ENCODE measurements at regions not wholly inside any gene's neighbourhood (a gene's known extent, or its start where the extent isn't known, plus 50 kb on each side); places are given as distances from the start of the nearest gene placed in this dataset.

- WGBS, 2 donors = 92 to 96% methylated on average over 2 of the region's 2 CpGs
- intact Hi-C loops (cut with DNase I) = no loop called here
- ATAC-seq (ENCODE audit: low FRiP score) (no peak), DNase-seq (no peak)
- no peaks in the 10 kb centered on the region for H3K27me3 ChIP-seq (ENCODE audit: control insufficient read depth in 1 of 2, insufficient read depth in 2 of 2, low read length in 1 of 2)
- H3K4me3 ChIP-seq (ENCODE audit: low read length in 2 of 2) = no peak overlapping the region
- no peaks in the 10 kb centered on the region for H3K36me3 ChIP-seq (ENCODE audit: control insufficient read depth in 1 of 2, insufficient read depth in 2 of 2, low read length in 1 of 2)
- peaks cover 1% of the 10 kb centered on the region for H3K9me3 ChIP-seq (ENCODE audit: control insufficient read depth, low read length)
- H3K4me1 ChIP-seq (ENCODE audit: control insufficient read depth in 1 of 2, insufficient read depth in 2 of 2, low read length in 2 of 2) = peaks cover 0 to 2% of the 10 kb centered on the region in 2 donors
- no peak overlapping the region for H3K27ac ChIP-seq (ENCODE audit: low read depth in 1 of 2, low read length in 2 of 2)
Measured at GRCh38 chr18:61697306-61697909, 195.4 kb downstream of the RNF152 start.

DNA sequence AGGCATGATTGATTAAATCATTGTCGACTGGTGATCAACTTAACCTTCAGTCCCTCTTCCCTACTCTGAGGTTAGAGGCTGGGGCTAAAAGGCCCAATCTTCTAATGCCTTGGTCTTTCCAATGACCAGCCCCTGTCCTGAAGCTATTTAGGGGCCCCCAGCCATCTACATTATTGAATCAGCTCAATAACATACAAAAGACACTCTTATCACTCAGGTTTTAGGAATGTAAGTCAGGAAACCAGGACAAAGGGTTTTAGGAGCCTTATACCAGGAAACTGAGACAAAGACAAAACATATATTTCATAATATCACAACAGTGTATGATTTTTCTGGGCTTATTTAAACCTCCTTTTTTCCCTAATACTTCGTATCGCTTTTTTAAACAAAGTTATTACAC lies 198.6 kb downstream of the RNF152 start:
- peaks cover 1% of the 10 kb centered on the region for H3K9me3 ChIP-seq (ENCODE audit: control insufficient read depth, low read length)
- 92 to 94% methylated on average over 3 of the region's 3 CpGs for WGBS, 2 donors
- DNase-seq (no peak), ATAC-seq (ENCODE audit: low FRiP score) (no peak)
- H3K27me3 ChIP-seq (ENCODE audit: control insufficient read depth in 1 of 2, insufficient read depth in 2 of 2, low read length in 1 of 2) = no peaks in the 10 kb centered on the region
- intact Hi-C loops (cut with DNase I) = no loop called here
- no peaks in the 10 kb centered on the region for H3K4me1 ChIP-seq (ENCODE audit: control insufficient read depth in 1 of 2, insufficient read depth in 2 of 2, low read length in 2 of 2)
- H3K4me3 ChIP-seq (ENCODE audit: low read length in 2 of 2) = no peak overlapping the region
- H3K27ac ChIP-seq (ENCODE audit: low read depth in 1 of 2, low read length in 2 of 2) = no peak overlapping the region
- no peaks in the 10 kb centered on the region for H3K36me3 ChIP-seq (ENCODE audit: control insufficient read depth in 1 of 2, insufficient read depth in 2 of 2, low read length in 1 of 2)

DNA sequence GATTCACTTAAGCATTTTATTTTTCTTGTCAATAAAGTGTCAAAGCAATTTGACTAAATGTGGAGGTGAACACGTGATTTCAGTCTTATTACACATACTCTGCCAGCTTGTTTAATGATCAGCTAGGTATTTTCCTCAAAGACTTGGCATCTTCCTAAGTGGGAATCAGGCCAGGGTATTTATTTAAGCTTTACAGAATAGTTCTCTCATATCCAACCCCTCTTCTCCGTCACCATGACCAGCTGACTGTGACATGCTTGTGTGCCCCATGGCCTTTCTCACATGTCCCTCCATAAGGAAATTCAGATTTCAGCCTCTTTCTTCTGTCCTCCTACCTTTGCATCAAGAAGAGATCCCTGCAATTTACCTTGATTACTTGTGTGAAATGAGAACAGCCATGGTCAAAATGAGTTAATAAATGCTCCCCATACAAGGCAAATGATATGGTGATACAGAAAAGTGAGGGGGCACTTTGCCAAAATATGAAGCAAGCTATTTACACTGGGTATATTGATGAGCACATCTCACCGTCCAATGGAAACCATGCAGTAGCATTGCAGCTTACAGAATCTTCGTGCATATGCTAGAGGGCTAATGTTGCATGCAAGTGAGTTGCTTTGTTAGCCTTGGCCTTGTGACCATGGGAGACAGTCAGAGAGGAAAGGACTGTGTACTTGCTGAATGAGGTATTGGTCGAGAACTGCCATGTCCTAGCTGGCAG lies 202.2 kb downstream of the RNF152 start:
- no peaks in the 10 kb centered on the region for H3K27me3 ChIP-seq (ENCODE audit: control insufficient read depth in 1 of 2, insufficient read depth in 2 of 2, low read length in 1 of 2)
- H3K27ac ChIP-seq (ENCODE audit: low read depth in 1 of 2, low read length in 2 of 2) = no peak overlapping the region
- H3K36me3 ChIP-seq (ENCODE audit: control insufficient read depth in 1 of 2, insufficient read depth in 2 of 2, low read length in 1 of 2) = no peaks in the 10 kb centered on the region
- H3K4me3 ChIP-seq (ENCODE audit: low read length in 2 of 2) = no peak overlapping the region
- WGBS, 2 donors = 83 to 86% methylated on average over 5 of the region's 5 CpGs
- intact Hi-C loops (cut with DNase I) = no loop called here
- ATAC-seq (ENCODE audit: low FRiP score) = no peak
- peaks cover 1% of the 10 kb centered on the region for H3K9me3 ChIP-seq (ENCODE audit: control insufficient read depth, low read length)
- DNase-seq = no peak
- no peaks in the 10 kb centered on the region for H3K4me1 ChIP-seq (ENCODE audit: control insufficient read depth in 1 of 2, insufficient read depth in 2 of 2, low read length in 2 of 2)

DNA sequence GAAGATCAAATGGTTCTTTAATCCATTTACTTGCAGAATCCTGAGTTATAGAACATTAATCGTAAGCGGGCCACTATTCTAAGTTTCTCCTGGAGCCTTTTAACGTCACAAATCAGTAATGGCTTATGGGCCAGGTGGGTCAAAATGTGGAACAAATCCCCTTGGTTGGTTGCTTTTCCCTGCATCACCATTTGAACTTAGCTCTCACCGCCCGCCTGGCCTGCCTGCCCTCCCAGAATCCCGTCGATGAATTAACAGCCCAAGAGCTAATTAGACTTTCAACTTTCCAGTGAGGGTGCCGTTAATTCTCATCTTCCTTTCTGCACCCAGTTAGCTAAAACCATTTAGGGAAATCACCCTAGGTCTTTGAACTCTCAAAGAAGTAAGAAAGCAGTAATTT lies 205.5 kb downstream of the RNF152 start:
- Histone ChIP-seq H3K36me3 (ENCODE audit: control insufficient read depth in 1 of 2, insufficient read depth in 2 of 2, low read length in 1 of 2) (no peaks in the 10 kb centered on the region), H3K9me3 (ENCODE audit: control insufficient read depth, low read length) (no peaks in the 10 kb centered on the region), H3K27ac (ENCODE audit: low read depth in 1 of 2, low read length in 2 of 2) (no peak overlapping the region), H3K4me1 (ENCODE audit: control insufficient read depth in 1 of 2, insufficient read depth in 2 of 2, low read length in 2 of 2) (no peaks in the 10 kb centered on the region), H3K27me3 (ENCODE audit: control insufficient read depth in 1 of 2, insufficient read depth in 2 of 2, low read length in 1 of 2) (no peaks in the 10 kb centered on the region), H3K4me3 (ENCODE audit: low read length in 2 of 2) (no peak overlapping the region)
- DNase-seq (no peak), ATAC-seq (ENCODE audit: low FRiP score) (no peak)
- intact Hi-C loops (cut with DNase I) = no loop called here
- 96% methylated on average over 8 of the region's 8 CpGs for WGBS, 2 donors

- 81 to 86% methylated on average over 2 of the region's 2 CpGs for WGBS, 2 donors
- Histone ChIP-seq H3K36me3 (ENCODE audit: control insufficient read depth in 1 of 2, insufficient read depth in 2 of 2, low read length in 1 of 2) (no peaks in the 10 kb centered on the region), H3K9me3 (ENCODE audit: control insufficient read depth, low read length) (peaks cover 3% of the 10 kb centered on the region), H3K4me1 (ENCODE audit: control insufficient read depth in 1 of 2, insufficient read depth in 2 of 2, low read length in 2 of 2) (no peaks in the 10 kb centered on the region), H3K27ac (ENCODE audit: low read depth in 1 of 2, low read length in 2 of 2) (no peak overlapping the region), H3K4me3 (ENCODE audit: low read length in 2 of 2) (no peak overlapping the region), H3K27me3 (ENCODE audit: control insufficient read depth in 1 of 2, insufficient read depth in 2 of 2, low read length in 1 of 2) (no peaks in the 10 kb centered on the region)
- intact Hi-C loops (cut with DNase I) = no loop called here
- DNase-seq = no peak
- ATAC-seq (ENCODE audit: low FRiP score) = no peak
Measured at GRCh38 chr18:61683856-61684255, 209.0 kb downstream of the RNF152 start.

DNA sequence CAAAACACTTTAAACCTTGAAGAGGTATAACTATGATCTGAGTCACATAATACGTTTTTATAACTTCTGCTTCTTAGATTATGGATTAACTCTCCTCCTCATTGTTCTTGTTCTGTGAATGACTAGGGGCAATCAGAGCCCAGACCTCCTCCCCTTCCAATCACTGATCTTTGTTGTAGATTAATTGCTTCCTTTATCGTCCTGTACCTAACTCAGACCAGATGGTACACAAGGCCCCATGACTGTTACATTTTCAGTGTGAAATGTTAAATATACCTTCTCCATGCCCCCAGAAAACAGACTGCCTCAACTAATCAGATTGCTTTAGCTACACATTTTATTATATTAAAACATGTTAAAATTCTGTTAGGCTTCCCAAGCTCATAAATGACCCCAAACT lies 211.7 kb downstream of the RNF152 start:
- no peak for DNase-seq
- Histone ChIP-seq H3K4me1 (ENCODE audit: control insufficient read depth in 1 of 2, insufficient read depth in 2 of 2, low read length in 2 of 2) (no peaks in the 10 kb centered on the region), H3K36me3 (ENCODE audit: control insufficient read depth in 1 of 2, insufficient read depth in 2 of 2, low read length in 1 of 2) (no peaks in the 10 kb centered on the region), H3K27ac (ENCODE audit: low read depth in 1 of 2, low read length in 2 of 2) (no peak overlapping the region), H3K27me3 (ENCODE audit: control insufficient read depth in 1 of 2, insufficient read depth in 2 of 2, low read length in 1 of 2) (no peaks in the 10 kb centered on the region), H3K9me3 (ENCODE audit: control insufficient read depth, low read length) (peaks cover 3% of the 10 kb centered on the region), H3K4me3 (ENCODE audit: low read length in 2 of 2) (no peak overlapping the region)
- intact Hi-C loops (cut with DNase I) = no loop called here
- no peak for ATAC-seq (ENCODE audit: low FRiP score)
- 93 to 94% methylated on average over 2 of the region's 2 CpGs for whole genome bisulfite sequencing, 2 donors

- no peak for ATAC-seq (ENCODE audit: low FRiP score)
- no peak for DNase-seq
- 95% methylated on average over 3 of the region's 3 CpGs for WGBS, 2 donors
- Histone ChIP-seq H3K9me3 (ENCODE audit: control insufficient read depth, low read length) (peaks cover 3% of the 10 kb centered on the region), H3K36me3 (ENCODE audit: control insufficient read depth in 1 of 2, insufficient read depth in 2 of 2, low read length in 1 of 2) (no peaks in the 10 kb centered on the region), H3K27me3 (ENCODE audit: control insufficient read depth in 1 of 2, insufficient read depth in 2 of 2, low read length in 1 of 2) (no peaks in the 10 kb centered on the region), H3K4me3 (ENCODE audit: low read length in 2 of 2) (no peak overlapping the region), H3K27ac (ENCODE audit: low read depth in 1 of 2, low read length in 2 of 2) (no peak overlapping the region), H3K4me1 (ENCODE audit: control insufficient read depth in 1 of 2, insufficient read depth in 2 of 2, low read length in 2 of 2) (no peaks in the 10 kb centered on the region)
- intact Hi-C loops (cut with DNase I) = no loop called here
Measured at GRCh38 chr18:61679836-61680235, 213.0 kb downstream of the RNF152 start.

DNA sequence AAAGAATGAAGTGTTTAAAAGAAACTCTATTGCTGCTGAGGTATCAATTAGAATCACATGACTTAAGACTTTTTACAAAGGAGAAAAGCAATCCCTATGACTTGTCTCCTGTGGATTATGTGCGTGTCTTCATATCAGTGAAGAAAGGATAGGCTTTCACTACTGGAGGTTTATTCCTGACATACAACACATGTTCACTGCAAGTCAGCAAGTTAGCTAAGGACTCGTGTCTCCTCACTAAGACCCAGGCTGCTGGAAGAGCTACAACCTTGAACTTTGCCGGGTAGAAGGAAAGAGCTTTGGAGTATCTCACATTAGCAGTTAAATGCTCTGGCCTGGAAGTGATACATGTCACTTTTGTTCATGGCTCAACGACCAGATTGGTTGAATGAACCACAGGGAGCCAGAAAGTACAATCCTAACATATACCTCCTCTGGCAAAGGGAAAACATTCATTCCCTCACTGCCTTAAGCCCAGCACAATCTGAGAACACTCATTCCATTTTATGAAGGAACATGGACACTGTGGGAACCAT lies 215.3 kb downstream of the RNF152 start:
- no peak overlapping the region for H3K4me3 ChIP-seq (ENCODE audit: low read length in 2 of 2)
- peaks cover 3% of the 10 kb centered on the region for H3K9me3 ChIP-seq (ENCODE audit: control insufficient read depth, low read length)
- H3K36me3 ChIP-seq (ENCODE audit: control insufficient read depth in 1 of 2, insufficient read depth in 2 of 2, low read length in 1 of 2) = no peaks in the 10 kb centered on the region
- H3K4me1 ChIP-seq (ENCODE audit: control insufficient read depth in 1 of 2, insufficient read depth in 2 of 2, low read length in 2 of 2) = no peaks in the 10 kb centered on the region
- intact Hi-C loops (cut with DNase I) = no loop called here
- ATAC-seq (ENCODE audit: low FRiP score) = no peak
- H3K27ac ChIP-seq (ENCODE audit: low read depth in 1 of 2, low read length in 2 of 2) = no peak overlapping the region
- no peak for DNase-seq
- 80 to 81% methylated on average over 4 of the region's 4 CpGs for WGBS, 2 donors
- no peaks in the 10 kb centered on the region for H3K27me3 ChIP-seq (ENCODE audit: control insufficient read depth in 1 of 2, insufficient read depth in 2 of 2, low read length in 1 of 2)
